ENCODE measurements at regions not wholly inside any gene's neighbourhood (a gene's known extent, or its start where the extent isn't known, plus 50 kb on each side); places are given as distances from the start of the nearest gene placed in this dataset.

DNA sequence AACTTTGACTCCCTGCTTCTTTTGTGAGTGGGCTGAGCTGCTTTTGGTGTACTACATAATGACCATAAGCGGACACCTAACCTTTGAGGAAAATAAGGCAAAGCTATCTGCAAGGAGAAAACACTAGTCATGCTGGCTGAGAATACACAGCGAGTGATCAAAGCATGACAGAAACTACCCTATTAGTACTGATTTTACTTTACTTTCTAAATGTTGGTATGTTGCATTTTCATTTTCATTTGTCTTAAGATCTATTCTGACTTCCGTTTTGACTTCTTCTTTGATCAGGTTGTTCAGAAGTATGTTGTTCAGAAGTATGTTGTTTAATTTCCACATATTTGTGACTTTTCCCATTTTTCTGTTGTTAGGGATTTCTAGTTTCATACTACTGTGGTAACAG is 361.1 kb downstream of the TRAM1L1 start:
- DNase-seq, result no peak
- in situ Hi-C loops (cut with MboI), result no loop called here
- WGBS, 2 experiments (ENCODE audit: low coverage in 1 of 2, low lambda C conversion rate in 2 of 2, missing lambda C conversion rate in 2 of 2), result 13 to 21% methylated on average over 3 of the region's 3 CpGs

GRCh38 chr4:116705466-116705865 is 379.9 kb downstream of the TRAM1L1 start:
- Histone ChIP-seq H3F3A (ENCODE audit: insufficient read depth) (no peaks in the 10 kb centered on the region), H3K4me3 (no peak overlapping the region), H3K79me2 (ENCODE audit: insufficient read depth) (no peaks in the 10 kb centered on the region), H3K4me2 (ENCODE audit: unreplicated experiment) (no peak overlapping the region), H3K27me3 (replicated peaks; ENCODE audit: insufficient read depth) (no peaks in the 10 kb centered on the region), H3K9me3 (ENCODE audit: low read depth) (no peaks in the 10 kb centered on the region), H3K4me1 (ENCODE audit: insufficient read depth) (no peaks in the 10 kb centered on the region), H2AFZ (no peak overlapping the region), H3K9ac (no peak overlapping the region), H3K27ac (no peak overlapping the region), H4K20me1 (ENCODE audit: insufficient read depth) (no peaks in the 10 kb centered on the region), H3K36me3 (ENCODE audit: low read depth) (no peaks in the 10 kb centered on the region), H3K9me2 (ENCODE audit: insufficient read depth) (no peaks in the 10 kb centered on the region)
- WGBS, 2 experiments (ENCODE audit: low coverage in 1 of 2, low lambda C conversion rate in 2 of 2, missing lambda C conversion rate in 2 of 2), result 67 to 68% methylated on average over 30 to 32 of the region's 32 CpGs
- TF ChIP-seq EZH2 (IDR thresholded peaks at IDR 0.05; ENCODE audit: insufficient read depth, poor library complexity, severe bottlenecking) (no peak), EZH2phosphoT487 (IDR thresholded peaks at IDR 0.05; ENCODE audit: insufficient read depth, low read depth) (no peak)
- no peak for DNase-seq
- in situ Hi-C loops (cut with MboI), result no loop called here

More for the DNA sequence above, 361.1 kb downstream of the TRAM1L1 start:
- Histone ChIP-seq H3K4me3 (no peak overlapping the region), H3K36me3 (ENCODE audit: low read depth) (no peaks in the 10 kb centered on the region), H3K4me2 (ENCODE audit: unreplicated experiment) (no peak overlapping the region), H4K20me1 (ENCODE audit: insufficient read depth) (no peaks in the 10 kb centered on the region), H3K9me3 (ENCODE audit: low read depth) (no peaks in the 10 kb centered on the region), H3K79me2 (ENCODE audit: insufficient read depth) (no peaks in the 10 kb centered on the region), H2AFZ (no peak overlapping the region), H3K4me1 (ENCODE audit: insufficient read depth) (no peaks in the 10 kb centered on the region), H3K9me2 (ENCODE audit: insufficient read depth) (no peaks in the 10 kb centered on the region), H3F3A (ENCODE audit: insufficient read depth) (no peaks in the 10 kb centered on the region), H3K27ac (no peak overlapping the region), H3K27me3 (replicated peaks; ENCODE audit: insufficient read depth) (no peaks in the 10 kb centered on the region), H3K9ac (no peak overlapping the region)
- TF ChIP-seq EZH2phosphoT487 (IDR thresholded peaks at IDR 0.05; ENCODE audit: insufficient read depth, low read depth) (no peak), EZH2 (IDR thresholded peaks at IDR 0.05; ENCODE audit: insufficient read depth, poor library complexity, severe bottlenecking) (no peak)

GRCh38 chr4:116702949-116703348 is 382.4 kb downstream of the TRAM1L1 start:
- Histone ChIP-seq H2AFZ (no peak overlapping the region), H3K36me3 (ENCODE audit: low read depth) (no peaks in the 10 kb centered on the region), H3K9ac (no peak overlapping the region), H3K9me2 (ENCODE audit: insufficient read depth) (no peaks in the 10 kb centered on the region), H3K9me3 (ENCODE audit: low read depth) (no peaks in the 10 kb centered on the region), H3K27me3 (replicated peaks; ENCODE audit: insufficient read depth) (no peaks in the 10 kb centered on the region), H3K4me1 (ENCODE audit: insufficient read depth) (no peaks in the 10 kb centered on the region), H3K4me3 (no peak overlapping the region), H4K20me1 (ENCODE audit: insufficient read depth) (no peaks in the 10 kb centered on the region), H3F3A (ENCODE audit: insufficient read depth) (no peaks in the 10 kb centered on the region), H3K4me2 (ENCODE audit: unreplicated experiment) (no peak overlapping the region), H3K27ac (no peak overlapping the region), H3K79me2 (ENCODE audit: insufficient read depth) (no peaks in the 10 kb centered on the region)
- no peak for DNase-seq
- in situ Hi-C loops (cut with MboI), result no loop called here
- TF ChIP-seq EZH2 (IDR thresholded peaks at IDR 0.05; ENCODE audit: insufficient read depth, poor library complexity, severe bottlenecking), result no peak
- TF ChIP-seq EZH2phosphoT487 (IDR thresholded peaks at IDR 0.05; ENCODE audit: insufficient read depth, low read depth), result no peak
- 18 to 20% methylated on average over 4 of the region's 4 CpGs for WGBS, 2 experiments (ENCODE audit: low coverage in 1 of 2, low lambda C conversion rate in 2 of 2, missing lambda C conversion rate in 2 of 2)

GRCh38 chr4:116688536-116688935 is 396.8 kb downstream of the TRAM1L1 start:
- Histone ChIP-seq H3F3A (ENCODE audit: insufficient read depth) (no peaks in the 10 kb centered on the region), H3K4me2 (ENCODE audit: unreplicated experiment) (no peak overlapping the region), H3K9me2 (ENCODE audit: insufficient read depth) (no peaks in the 10 kb centered on the region), H3K9ac (no peak overlapping the region), H3K27ac (no peak overlapping the region), H3K27me3 (replicated peaks; ENCODE audit: insufficient read depth) (no peaks in the 10 kb centered on the region), H2AFZ (no peak overlapping the region), H3K36me3 (ENCODE audit: low read depth) (no peaks in the 10 kb centered on the region), H3K4me1 (ENCODE audit: insufficient read depth) (no peaks in the 10 kb centered on the region), H4K20me1 (ENCODE audit: insufficient read depth) (no peaks in the 10 kb centered on the region), H3K4me3 (no peak overlapping the region), H3K79me2 (ENCODE audit: insufficient read depth) (no peaks in the 10 kb centered on the region), H3K9me3 (ENCODE audit: low read depth) (peaks cover 4% of the 10 kb centered on the region)
- WGBS, 2 experiments (ENCODE audit: low coverage in 1 of 2, low lambda C conversion rate in 2 of 2, missing lambda C conversion rate in 2 of 2), result 50 to 61% methylated on average over 1 of the region's 1 CpG
- no peak for DNase-seq
- TF ChIP-seq EZH2phosphoT487 (IDR thresholded peaks at IDR 0.05; ENCODE audit: insufficient read depth, low read depth), result no peak
- no peak for TF ChIP-seq EZH2 (IDR thresholded peaks at IDR 0.05; ENCODE audit: insufficient read depth, poor library complexity, severe bottlenecking)
- in situ Hi-C loops (cut with MboI), result no loop called here

DNA sequence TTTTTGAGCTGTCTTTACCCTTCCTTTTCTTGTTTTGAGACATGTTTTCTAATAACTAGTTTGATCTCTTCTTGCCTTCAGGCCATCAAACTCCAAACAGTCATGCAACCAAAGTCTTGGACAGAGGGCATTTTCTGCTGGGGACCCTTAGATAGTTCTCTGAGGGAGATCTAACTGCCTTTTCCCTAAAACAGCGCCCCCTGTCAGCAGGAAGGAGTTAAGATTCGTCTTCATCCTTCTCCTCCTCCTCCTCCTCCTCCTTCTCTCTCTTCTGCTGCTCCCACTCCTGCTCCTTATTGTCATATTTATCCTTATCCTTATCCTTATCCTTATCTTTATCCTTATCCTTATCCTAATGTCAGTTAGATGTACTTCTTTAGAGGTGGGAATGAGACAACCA is 417.2 kb downstream of the TRAM1L1 start:
- DNase-seq, result no peak
- Histone ChIP-seq H3K9ac (no peak overlapping the region), H4K20me1 (ENCODE audit: insufficient read depth) (no peaks in the 10 kb centered on the region), H2AFZ (no peak overlapping the region), H3K79me2 (ENCODE audit: insufficient read depth) (no peaks in the 10 kb centered on the region), H3K27me3 (replicated peaks; ENCODE audit: insufficient read depth) (no peaks in the 10 kb centered on the region), H3K9me2 (ENCODE audit: insufficient read depth) (no peaks in the 10 kb centered on the region), H3K36me3 (ENCODE audit: low read depth) (no peaks in the 10 kb centered on the region), H3F3A (ENCODE audit: insufficient read depth) (no peaks in the 10 kb centered on the region), H3K27ac (no peak overlapping the region), H3K4me2 (ENCODE audit: unreplicated experiment) (no peak overlapping the region), H3K4me1 (ENCODE audit: insufficient read depth) (no peaks in the 10 kb centered on the region), H3K9me3 (ENCODE audit: low read depth) (no peaks in the 10 kb centered on the region), H3K4me3 (no peak overlapping the region)
- 0 to 5% methylated on average over 2 of the region's 2 CpGs for WGBS, 2 experiments (ENCODE audit: low coverage in 1 of 2, low lambda C conversion rate in 2 of 2, missing lambda C conversion rate in 2 of 2)
- in situ Hi-C loops (cut with MboI), result no loop called here
- no peak for TF ChIP-seq EZH2 (IDR thresholded peaks at IDR 0.05; ENCODE audit: insufficient read depth, poor library complexity, severe bottlenecking)
- no peak for TF ChIP-seq EZH2phosphoT487 (IDR thresholded peaks at IDR 0.05; ENCODE audit: insufficient read depth, low read depth)

All from GM23248 (cell line).